ENCODE measurements at regions not wholly inside any gene's neighbourhood (a gene's known extent, or its start where the extent isn't known, plus 50 kb on each side); places are given as distances from the start of the nearest gene placed in this dataset.

DNA sequence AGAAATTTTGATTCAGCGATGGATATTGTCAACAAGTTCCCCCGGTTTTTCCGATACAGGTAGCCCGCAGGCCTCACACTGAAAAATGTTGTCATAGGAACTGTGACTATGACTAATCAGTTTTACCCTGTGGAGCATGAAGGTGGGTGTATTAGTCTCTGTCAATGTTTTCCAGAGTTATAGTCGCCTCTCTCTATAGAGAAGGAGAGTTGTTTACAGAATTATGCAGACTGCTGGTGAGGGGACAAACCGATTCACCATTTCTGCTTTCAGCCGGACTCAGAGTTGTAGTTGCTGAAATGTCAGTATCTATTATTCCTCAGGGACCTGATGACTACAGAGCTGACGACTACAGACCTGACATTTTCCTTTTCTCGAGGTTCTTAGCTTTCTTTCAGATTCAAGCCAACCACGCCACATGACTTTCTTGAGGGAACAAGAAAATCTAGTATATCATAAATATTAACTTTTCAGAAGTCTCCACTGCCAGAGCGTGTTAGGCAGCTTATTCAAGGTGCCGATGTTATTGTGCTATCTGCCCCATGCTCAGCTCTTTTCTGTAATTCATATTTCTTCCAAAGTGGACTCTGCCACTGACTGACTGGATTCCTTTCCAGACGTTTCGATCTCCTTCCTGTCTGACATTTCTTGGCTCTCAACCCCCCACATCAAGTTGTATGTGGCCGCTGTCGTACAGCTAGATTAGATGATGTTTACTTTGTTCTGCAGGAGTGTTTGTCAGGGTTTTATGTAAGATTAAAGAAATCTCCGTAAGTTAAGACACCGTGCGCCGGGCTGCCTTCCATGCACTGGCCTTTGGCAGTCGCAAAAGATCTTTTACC is 178.1 kb downstream of the FGF1 start:
- peak; percentile 42 for DNase-seq

DNA sequence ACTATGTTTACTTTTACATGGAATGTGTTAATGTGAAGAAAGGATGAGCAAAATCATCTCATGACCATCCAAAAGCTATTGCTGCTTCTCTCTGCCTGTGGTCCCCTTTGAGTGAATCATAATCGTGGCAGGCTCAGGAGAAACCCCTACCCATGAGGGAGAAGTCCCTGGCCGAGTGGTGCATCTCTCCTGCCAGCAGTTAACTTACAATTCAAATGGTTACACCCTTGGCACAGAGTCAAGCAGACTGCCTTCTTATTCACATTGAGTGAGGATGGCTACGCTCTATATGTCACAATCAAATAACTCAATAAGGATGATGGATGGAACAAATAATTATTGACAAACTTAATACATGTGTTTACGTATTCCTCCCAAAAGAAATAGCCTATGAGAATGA is 179.1 kb downstream of the FGF1 start:
- DNase-seq, result no peak

DNA sequence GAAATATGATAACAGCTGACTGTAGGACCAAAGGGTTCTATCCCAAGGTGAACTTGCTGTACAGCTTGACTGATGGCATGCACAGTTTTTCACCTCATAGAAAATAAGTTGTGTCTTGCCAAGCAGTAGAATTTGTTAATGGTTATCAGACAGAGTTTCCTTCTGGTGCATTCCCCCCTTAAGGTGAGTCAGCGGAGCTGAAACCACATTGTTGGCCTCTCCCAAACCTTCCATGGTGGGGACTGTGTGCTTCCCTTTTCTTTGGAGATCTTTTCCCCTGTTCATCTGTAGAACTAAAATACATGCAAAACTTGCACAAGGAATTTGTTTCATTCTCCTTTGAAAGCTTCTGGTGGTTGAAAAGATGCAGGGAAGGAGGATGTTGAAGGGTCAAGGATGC is 179.8 kb downstream of the FGF1 start:
- no peak for DNase-seq

DNA sequence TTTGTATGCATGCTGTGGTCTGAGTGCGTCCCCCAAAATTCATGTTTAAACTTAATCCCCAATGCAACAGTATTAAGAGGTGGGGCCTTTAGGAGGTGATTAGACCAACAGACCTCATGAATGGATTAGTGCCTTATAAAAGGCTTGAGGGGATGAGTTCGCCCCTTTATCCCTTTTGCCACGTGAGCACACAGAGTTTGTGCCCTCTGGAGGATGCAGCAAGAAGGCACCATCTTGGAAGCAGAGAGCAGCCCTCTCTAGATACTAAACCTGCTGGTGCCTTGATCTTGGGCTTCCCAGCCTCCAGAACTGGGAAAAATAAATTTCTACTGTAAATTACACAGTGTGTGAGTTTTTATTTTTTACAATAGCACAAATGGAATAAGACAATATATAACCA is 177.1 kb upstream of the SPRY4 start:
- no peak for DNase-seq

DNA sequence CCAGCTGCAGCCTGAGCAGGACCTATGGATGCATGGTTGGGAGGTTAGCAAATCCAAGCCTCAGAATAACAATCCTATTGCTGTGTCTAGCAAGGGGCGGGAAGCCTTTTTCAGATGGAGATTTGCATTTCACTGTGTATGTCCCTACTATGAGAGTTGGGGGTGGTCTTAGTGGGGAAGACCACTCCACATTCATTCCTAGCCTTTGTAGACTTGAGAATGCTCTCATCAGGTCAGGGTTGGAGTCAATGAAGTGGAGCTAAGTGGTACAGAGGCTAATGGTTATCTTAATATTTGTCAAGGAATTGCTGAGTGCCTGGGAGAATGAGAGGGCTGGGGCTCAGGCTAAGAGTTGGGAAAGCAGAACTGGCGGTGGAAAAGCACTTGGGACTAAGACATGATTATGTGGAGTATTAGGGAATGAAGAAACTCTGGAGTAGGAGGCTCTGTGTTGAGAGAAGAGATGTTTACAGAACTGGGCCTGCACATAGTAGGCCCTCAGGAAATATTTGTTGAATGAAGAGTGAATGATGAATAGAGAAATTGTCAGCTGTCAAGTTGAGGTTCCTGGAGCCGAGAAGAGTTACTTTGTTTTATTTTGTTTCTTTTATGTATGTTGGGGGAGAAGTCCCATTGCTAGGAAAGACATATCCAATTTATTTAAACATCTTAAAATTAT is 175.5 kb upstream of the SPRY4 start:
- no peak for DNase-seq

DNA sequence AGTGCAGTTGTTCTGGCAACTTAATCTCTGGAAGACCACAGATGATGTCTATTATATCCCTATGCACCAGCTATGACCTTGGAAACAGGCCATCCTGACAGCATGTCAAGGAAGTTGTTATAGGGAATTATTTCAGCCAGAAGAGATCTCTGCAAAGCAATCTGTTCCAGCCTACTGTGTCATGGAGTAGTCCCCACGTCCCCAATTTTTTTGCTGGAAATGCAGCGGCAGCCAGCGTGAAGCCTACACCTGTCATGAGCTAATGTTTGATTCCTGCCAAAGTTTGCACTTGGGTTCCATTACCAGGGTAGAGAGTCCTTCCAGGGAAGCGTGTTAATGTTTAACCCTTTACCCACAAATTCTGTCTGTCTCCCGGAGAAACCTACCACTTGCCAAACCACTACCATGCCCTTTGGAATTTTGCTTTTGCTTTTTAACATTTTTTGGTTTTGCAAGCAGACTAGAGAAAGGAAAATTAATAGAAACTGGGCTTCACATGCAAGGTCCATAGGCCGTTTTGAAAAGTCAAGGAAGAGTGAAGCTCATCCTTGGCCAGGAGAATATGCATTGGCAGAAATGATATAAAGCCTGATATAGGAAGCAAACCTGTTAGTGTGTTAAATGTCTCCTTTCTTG is 174.9 kb upstream of the SPRY4 start:
- no peak for DNase-seq

DNA sequence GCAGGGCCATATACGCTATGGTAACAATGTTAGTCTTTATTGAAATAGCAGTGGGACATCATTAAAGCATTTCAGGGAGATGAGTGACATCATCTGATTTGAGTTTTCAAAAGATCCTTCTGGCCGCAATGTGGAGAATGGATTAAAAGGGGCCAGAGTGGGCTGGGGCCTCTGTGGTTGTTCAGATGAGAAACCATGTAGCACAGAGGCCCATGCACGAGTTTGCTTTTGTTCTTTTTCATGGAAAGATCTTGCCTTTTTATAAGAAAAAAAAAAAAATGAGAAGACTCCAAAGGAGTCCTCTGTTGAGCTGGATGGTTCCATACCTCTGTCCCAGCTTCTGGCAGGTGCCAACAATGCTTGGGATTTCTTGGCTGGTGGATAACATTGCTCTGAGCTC is 173.5 kb upstream of the SPRY4 start:
- no peak for DNase-seq

DNA sequence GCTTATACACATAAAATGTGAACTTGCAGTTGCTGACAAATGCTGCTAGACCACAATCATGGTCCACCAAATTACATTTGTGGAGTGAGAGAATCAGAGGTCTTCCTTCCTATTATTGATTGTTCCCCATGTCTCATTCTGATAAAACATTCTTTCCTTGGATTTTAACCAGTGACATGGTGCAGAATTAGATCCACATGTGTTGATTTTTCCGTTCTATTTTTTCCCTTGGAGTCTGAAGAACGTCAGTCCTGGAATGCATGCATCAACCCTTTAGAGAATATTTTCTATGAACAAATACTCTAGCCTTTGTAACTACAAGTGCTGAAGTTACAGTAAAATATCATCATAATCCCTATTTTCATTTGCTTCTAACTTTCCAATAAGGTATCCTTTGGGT is 170.7 kb upstream of the SPRY4 start:
- no peak for DNase-seq

DNA sequence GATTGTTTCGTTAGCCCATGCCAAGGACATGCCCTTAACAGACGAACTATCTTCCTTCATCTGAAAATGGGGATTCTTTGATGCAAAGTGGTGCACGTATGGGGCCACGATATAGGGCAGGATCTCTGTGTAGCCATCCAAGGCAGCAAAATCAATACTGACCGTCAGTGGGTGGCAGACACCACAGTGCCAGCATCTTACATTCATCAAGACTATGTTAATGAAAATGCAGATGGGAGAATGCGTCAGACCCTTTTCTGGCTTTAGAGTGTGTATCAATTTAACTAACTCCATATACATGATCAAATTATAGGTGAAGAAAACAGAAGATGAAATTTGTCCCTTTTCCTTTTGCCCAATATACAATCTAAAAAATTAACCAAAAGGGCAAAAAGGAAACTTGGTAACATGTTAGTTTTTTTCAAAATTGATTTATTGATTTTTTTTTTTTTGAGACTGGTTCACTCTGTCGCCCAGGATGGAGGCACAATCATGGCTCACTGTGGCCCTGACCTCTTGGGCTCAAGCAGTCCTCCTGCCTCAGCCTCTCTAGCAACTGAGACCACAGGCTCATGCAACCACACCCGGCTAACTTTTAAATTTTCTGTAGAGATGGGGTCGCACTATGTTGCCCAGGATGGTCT is 169.2 kb upstream of the SPRY4 start:
- no peak for DNase-seq

DNA sequence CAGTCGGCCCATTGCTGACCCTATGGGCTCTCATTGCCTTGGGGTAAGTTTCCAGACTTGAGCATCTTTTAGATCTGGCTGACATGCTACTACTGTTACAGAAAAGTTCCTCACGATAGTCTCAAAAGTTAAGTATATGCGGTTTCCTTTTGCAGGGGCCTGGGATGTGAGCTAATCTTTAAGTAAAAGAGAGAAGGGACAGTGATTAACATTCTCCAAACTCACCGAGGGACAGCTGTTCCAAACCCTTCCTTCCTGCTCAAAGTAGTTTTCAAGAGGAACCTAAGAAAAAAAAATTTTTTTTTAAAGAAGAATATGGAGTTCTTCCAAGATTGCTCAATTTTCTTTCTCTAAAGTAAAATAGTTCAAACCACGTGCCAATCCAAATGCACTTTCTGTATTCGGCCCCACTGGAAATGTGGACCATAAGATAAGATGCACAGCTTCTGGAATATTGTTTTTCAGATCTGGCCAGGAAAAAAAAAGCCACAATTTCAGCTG is 168.0 kb upstream of the SPRY4 start:
- DNase-seq, result no peak

DNA sequence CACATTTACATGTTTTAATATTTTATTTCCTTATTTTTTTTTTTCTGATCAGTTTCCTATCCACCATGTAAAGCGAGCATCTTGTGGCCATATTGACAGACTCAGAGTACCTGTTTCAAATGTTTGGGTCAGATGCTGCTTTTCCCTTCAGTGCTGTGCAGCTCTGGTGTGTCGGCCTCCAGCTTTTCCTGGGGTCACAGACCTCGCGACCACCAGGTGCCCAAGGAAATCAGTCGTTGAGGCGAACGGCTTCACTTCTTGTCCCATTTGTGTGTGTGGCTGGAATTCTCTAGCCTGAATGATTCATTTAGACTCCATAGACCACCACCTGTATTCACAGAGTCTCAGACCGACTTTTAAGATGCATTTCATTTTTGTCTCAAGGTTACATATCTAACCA is 166.9 kb upstream of the SPRY4 start:
- DNase-seq, result no peak

DNA sequence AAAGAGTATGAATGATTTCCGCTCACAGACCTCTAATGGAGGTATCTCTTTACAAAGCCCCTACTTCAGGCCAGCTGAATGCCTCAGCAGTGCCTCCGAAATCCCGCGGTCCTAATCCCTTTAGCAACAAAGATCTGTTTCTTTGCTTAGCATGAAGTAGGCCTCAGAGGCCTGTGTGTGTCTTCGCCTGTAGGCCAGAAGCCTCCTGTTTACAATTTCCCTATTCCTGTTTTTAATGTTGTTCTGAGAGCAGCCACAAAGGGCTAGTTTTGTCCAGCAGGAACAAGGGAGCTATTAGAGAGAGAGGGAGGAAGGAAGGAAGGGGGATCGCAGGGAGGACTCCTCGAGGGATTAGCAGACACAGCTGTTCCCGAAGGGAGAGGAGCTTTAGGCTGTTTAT is 166.4 kb upstream of the SPRY4 start:
- DNase-seq, result no peak

DNA sequence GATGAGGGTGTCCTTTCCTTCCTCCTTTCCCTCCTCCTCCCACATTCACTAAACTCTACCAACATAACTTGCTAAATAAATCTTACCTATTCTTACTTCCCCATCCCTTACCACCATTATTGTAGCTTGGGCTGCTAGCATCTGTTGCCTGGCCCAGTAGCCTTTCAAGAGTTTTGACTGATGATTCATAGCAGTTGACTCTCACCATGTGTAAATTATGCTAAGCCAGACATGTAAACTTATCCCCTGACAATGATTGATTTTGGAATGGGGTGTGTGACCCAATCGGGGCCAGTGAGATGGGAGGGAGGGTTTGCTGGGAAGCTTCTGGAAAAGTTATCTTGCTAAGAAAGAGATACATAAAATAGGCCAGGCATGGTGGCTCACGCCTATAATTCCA is 161.8 kb upstream of the SPRY4 start:
- no peak for DNase-seq

DNA sequence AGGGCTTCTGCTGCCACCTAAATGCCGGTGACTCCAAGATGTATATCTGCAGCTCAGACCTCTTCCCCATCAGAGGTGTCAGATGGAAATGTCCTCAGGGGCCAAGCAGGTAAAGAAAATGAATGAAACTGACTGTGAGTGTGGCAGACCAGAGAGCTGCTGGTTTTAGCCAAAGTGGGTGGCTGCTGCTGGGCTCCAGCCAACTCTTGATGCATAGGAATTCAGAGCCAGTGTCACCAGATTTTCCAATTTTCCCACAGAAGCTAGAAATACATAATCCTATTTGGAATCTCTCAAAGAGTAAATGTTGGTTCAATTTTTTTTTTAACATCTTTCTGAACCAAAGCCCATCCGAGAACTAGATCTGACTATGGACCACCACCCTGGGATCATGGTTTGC is 161.2 kb upstream of the SPRY4 start:
- no peak for DNase-seq

DNA sequence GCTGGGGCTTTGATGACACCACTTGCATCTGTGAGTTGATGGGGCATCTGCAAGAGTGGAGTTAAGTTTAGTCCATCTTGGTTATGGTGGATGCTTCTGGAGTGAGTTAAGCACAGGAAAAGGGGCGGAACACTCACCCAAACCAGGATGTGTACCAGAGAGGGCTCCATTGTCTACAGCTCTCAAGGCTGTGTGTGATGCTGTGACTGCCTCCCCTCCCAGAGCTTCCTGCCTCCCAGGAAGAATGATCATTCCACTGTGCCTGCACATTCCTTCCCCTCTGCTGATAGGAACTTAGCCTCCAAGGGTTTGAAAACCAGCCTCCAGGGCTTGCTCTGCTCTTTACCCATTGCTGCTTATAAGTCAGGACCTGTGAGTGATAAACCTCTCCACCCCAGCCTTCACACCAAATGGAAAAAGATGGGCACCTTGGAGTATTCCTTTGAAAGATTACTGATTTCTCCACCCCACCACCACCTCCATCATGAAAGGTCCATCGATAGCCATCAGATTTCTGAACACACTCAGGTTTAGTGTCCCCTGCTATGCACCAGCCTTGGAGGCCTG is 160.1 kb upstream of the SPRY4 start:
- no peak for DNase-seq

DNA sequence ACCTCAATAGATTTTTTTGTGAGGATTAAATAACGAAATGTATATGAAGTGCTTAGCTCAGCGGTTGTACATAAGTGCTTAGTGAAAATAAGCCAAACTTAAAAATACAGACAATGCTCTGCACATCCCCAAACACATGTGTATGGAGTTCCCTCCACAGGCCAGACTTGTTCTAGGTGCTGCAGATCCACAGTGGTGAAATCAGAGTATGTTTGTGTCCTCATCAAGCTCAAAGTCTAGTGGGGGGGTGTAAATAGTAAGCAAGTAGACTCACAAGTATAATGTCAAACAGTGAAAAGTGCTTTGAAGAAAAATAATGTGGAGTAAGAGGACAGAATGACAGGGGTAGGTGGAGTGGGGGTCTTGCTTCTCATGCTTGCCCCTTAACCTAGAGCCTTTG is 157.4 kb upstream of the SPRY4 start:
- DNase-seq, result no peak

DNA sequence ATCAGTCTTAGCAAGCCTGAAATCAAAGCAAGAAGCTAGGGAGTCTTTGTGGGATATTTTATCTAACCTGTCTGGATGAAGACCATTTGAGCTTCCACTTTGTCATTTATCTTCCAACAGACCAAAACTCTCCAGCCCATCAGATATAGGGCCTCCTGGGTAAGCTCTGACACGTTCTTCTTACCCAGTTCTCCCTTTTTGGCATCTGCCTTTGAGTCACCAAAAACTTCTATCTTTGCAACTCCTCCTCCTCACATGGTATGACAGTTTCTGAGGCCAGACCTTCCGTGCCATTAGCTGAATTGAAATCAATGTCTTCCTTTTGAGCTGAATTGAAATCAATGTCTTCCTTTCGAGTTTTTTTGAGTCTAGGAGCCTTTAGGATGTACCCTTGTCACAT is 156.6 kb upstream of the SPRY4 start:
- DNase-seq, result no peak

DNA sequence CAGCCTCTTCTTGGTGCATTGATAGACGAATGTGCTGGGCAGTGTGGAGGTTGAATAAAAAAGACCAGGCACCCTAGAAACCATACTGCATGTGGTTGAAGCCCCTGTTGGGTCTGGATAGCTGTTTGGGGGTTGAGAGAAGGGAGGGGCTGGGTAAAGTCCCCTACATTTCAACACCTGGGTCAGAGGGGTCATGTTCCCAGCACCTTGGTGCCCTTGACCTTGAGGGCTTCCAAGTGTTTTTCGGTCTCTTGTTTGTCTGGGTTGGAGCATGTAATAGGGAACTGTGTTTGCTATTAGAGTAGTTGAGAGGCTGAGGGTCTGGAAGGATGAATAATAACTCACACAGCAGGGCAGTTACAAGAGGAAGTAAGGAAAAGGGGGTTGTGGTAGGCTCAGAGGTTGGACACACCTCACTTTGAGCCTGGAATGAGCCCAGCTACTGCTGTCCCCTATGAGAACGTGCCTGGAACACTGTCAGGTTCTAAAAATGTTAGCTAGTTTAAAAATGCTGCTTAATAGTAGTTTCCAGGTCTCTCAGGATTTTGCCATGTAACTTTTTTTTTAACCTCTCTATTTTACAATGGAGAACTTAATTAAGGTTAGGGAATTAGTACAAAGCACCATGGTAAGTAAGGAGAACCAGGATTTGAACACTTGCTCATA is 155.2 kb upstream of the SPRY4 start:
- DNase-seq, result no peak

DNA sequence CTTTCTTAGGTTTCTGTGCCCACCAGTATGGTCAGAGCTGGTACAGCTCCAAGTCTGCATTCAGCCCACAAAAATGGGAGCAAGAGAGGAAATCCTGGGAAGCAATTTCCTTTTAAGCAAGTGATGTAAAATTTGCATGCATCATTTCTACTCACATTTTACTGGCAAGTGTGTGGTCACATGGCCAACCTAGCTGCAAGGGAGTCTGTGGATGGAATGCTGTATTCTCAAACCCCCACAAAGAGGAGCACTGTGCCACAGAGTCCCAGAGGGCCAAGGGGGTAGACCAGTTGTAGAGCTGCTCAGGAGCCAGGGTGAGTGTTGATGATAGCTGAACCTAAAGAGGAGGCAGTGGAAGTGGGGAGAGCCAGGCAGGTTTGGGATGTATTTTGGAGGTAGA is 154.3 kb upstream of the SPRY4 start:
- DNase-seq, result no peak

DNA sequence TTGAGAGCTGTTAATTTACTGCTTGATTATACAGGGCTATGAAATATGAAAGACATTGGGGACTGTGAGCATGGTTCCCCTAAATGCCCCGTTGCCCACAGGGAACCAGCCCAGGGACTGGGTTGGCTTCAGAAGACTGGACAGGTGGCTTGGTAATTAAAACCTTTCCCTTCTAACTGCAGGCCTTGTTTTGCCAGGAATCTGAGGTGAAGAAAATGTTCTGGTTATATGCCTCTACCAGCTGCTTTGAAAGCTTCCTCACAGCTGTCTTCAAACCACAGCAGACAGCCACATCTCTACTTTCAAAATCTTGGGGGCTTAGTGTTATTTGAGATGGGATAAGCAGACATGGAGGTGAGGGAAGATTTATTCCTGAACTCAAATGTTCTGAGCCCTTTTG is 153.3 kb upstream of the SPRY4 start:
- no peak for DNase-seq

DNA sequence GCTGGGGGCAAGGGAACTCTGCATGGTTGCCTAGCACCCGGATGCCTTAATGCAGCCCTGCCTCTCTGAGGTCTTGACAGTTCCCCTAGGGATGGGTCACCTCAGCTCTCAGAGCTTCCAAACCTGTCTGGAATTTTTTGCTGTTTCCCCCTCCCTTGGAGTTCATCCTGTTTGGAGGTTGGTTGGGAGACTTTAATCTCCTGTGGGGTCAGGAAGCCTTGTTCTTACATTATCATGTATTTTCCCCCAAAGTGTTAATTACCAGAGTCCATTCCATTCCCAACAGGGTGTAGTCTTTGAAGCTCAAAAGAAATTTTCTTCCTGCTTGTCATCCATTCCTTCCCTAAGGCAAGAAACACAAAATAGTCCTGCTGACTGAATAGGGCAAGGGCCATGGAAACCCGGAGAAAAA is 150.3 kb upstream of the SPRY4 start:
- DNase-seq, result no peak

DNA sequence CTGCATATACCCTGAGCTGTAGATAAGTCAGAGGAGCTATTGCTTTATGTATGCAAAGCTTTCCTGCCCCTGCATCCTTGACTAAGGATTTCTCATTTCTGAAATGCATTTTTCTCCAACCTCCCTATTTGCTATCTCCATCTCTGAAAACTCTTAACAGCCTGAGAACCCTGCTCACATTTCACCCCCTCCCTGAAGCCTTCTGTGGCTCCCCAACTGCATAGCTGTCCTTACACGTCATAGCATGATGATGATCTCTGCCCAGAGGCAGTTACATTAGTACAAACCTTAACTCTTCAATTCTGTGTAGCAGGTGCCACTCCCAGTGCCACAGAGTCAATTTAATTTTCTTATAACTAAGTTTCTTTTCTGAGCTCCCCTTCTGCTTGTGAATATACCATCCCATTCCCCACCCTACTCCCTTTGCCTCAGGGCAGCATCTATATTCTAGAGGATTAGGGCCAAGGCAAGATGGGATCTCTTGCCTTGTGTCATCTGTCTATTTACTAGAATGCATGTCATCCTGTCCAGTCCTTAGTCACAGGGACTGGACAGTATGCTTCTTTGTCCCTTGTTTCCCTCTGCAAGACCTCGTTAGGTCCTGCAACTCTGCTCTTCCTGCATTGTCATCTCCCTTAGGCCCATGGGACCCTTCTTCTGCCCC is 149.7 kb upstream of the SPRY4 start:
- no peak for DNase-seq

Data from stimulated activated naive CD4-positive, alpha-beta T cell treated with Interleukin-2 at 50 U/mL for 16 hours (primary cell).